Calu3 (cell line): ENCODE measurements at regions not wholly inside any gene's neighbourhood (a gene's known extent, or its start where the extent isn't known, plus 50 kb on each side); places are given as distances from the start of the nearest gene placed in this dataset.

ENCODE experiments used
- BruUV-seq: library from RNA; stranded (reverse); fragments of 400-500 nt; replicated peaks from 2 replicates; lab custom pipeline; 2021; lab: Mats Ljungman, UMichigan
- CTCF ChIA-PET: fragments of 300-600 bp; sonication (Branson Sonifier 250); formaldehyde crosslinking; loops from one replicate; lab custom pipeline; 2022; ENCODE audit warnings: antibody characterized with exemption; lab: Charles Lee
- DNase-seq: peaks from one replicate; pipeline ENCODE4 v3.0.0; 2022
- H3K27ac Mint-ChIP-seq: one replicate; pipeline ENCODE4 v1.8.0; 2022; ENCODE audit warnings: mixed read lengths; ENCODE audit not compliant: unreplicated experiment
- H3K27me3 Mint-ChIP-seq: one replicate; pipeline ENCODE4 v1.8.0; 2022; ENCODE audit warnings: mixed read lengths; ENCODE audit not compliant: unreplicated experiment
- H3K36me3 Mint-ChIP-seq: one replicate; pipeline ENCODE4 v1.8.0; 2022; ENCODE audit warnings: mild to moderate bottlenecking, moderate library complexity, mixed read lengths; ENCODE audit not compliant: insufficient read depth, unreplicated experiment
- H3K4me1 Mint-ChIP-seq: one replicate; pipeline ENCODE4 v1.8.0; 2022; ENCODE audit warnings: mild to moderate bottlenecking, low read depth, mixed read lengths; ENCODE audit not compliant: unreplicated experiment
- H3K4me3 Mint-ChIP-seq: one replicate; pipeline ENCODE4 v1.8.0; 2022; ENCODE audit warnings: mild to moderate bottlenecking, low read depth, moderate library complexity, mixed read lengths; ENCODE audit not compliant: unreplicated experiment
- H3K9me3 Mint-ChIP-seq: one replicate; pipeline ENCODE4 v1.8.0; 2022; ENCODE audit warnings: low read depth, mixed read lengths; ENCODE audit not compliant: unreplicated experiment
- intact Hi-C: fragments of 100-400 bp; cut with micrococcal nuclease; formaldehyde crosslinking; loops from one replicate; pipeline ENCODE4 v1.10.0; 2022; ENCODE audit not compliant: unreplicated experiment
- TF ChIP-seq, protein P1 (sequence below): fragments of 200-600 bp; IDR thresholded peaks from one replicate; pipeline ENCODE4 v1.8.0; 2022; ENCODE audit warnings: antibody characterized with exemption; ENCODE audit not compliant: unreplicated experiment

DNA sequence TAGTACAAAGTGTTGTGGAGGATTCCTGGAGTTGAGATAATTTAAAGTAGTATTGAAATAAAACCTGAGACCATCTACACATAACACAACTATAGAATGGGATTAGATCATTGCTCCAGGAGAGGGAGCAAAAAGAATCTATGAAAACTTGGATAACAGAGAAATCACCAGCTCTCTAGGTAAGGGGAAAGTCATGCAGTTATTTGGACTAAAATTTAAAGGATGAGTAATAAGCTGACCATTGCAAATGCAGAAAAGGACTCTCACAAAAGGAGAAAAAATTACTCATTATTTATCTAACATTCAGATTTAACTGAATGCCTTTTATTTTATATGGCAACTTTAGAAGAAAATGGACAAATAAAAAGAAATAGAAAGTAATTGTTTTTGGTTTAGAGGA is 1399.8 kb upstream of the ACVR2A start:
- CTCF ChIA-PET: no interaction called here
- intact Hi-C loops: no loop called here

GRCh38 chr2:146444085-146444484 is 1400.7 kb upstream of the ACVR2A start:
- CTCF ChIA-PET: no interaction called here
- H3K9me3 Mint-ChIP-seq: no peaks in the 10 kb centered on the region
- H3K27ac Mint-ChIP-seq: no peak overlapping the region
- no peak overlapping the region for H3K4me3 Mint-ChIP-seq
- BruUV-seq: no TSS peak
- H3K36me3 Mint-ChIP-seq: no peaks in the 10 kb centered on the region
- TF ChIP-seq, protein P1, sequence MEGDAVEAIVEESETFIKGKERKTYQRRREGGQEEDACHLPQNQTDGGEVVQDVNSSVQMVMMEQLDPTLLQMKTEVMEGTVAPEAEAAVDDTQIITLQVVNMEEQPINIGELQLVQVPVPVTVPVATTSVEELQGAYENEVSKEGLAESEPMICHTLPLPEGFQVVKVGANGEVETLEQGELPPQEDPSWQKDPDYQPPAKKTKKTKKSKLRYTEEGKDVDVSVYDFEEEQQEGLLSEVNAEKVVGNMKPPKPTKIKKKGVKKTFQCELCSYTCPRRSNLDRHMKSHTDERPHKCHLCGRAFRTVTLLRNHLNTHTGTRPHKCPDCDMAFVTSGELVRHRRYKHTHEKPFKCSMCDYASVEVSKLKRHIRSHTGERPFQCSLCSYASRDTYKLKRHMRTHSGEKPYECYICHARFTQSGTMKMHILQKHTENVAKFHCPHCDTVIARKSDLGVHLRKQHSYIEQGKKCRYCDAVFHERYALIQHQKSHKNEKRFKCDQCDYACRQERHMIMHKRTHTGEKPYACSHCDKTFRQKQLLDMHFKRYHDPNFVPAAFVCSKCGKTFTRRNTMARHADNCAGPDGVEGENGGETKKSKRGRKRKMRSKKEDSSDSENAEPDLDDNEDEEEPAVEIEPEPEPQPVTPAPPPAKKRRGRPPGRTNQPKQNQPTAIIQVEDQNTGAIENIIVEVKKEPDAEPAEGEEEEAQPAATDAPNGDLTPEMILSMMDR: no peak
- intact Hi-C loops: no loop called here
- no peaks in the 10 kb centered on the region for H3K4me1 Mint-ChIP-seq
- no peak for DNase-seq
- H3K27me3 Mint-ChIP-seq: no peaks in the 10 kb centered on the region

More for the DNA sequence above, 1399.8 kb upstream of the ACVR2A start:
- no peaks in the 10 kb centered on the region for H3K27me3 Mint-ChIP-seq
- no peak overlapping the region for H3K27ac Mint-ChIP-seq
- H3K4me3 Mint-ChIP-seq: no peak overlapping the region
- H3K9me3 Mint-ChIP-seq: no peaks in the 10 kb centered on the region
- TF ChIP-seq, protein P1: no peak
- no peaks in the 10 kb centered on the region for H3K36me3 Mint-ChIP-seq
- BruUV-seq: no TSS peak
- H3K4me1 Mint-ChIP-seq: no peaks in the 10 kb centered on the region
- DNase-seq: no peak

DNA sequence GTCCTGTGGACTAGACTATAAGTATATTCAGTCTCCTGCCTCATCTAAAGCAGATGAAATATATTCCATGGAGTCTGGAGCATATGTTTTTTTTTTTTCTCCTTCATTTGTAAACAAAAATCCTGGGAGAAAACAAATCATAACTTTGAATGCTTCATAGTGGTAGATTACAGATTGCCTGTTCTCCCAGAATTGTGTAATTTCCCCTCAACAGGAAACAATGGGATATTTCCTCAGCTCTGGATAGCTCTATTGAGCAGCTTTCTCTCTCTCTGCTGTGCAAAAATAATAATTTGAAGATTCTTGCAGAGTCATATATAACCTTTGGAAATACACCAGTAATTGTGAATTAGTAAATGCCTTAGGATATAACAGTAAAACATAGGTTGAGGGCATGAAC is 1406.6 kb upstream of the ACVR2A start:
- TF ChIP-seq, protein P1: no peak
- H3K4me1 Mint-ChIP-seq: no peaks in the 10 kb centered on the region
- no peak overlapping the region for H3K4me3 Mint-ChIP-seq
- intact Hi-C loops: no loop called here
- no peaks in the 10 kb centered on the region for H3K36me3 Mint-ChIP-seq
- BruUV-seq: no TSS peak
- no peaks in the 10 kb centered on the region for H3K27me3 Mint-ChIP-seq
- CTCF ChIA-PET: interaction anchor here (0.7 kb wide), 2 partner anchors 337 to 1602 kb away, joined by 3 to 5 read pairs; no protein-coding TSS in a partner anchor
- no peak overlapping the region for H3K27ac Mint-ChIP-seq
- no peaks in the 10 kb centered on the region for H3K9me3 Mint-ChIP-seq
- no peak for DNase-seq

DNA sequence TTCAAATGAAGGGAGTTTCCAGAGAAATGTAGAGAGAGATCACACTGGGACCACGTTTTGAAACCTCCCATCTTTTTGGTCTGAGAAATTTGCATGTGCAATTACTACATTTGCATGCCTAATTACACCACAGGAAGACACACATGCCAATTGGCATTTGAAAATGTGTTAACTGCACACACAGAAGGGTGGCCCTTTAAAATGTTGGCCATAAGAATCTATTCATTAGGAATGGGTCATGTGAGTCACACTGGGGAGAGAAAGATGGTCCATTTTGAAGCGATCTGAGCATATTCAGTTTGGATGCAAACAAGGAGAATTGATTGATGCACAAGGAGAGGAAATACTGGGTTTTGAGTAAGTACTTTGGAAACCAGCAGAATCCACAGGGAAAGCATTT is 1407.1 kb upstream of the ACVR2A start:
- no peaks in the 10 kb centered on the region for H3K36me3 Mint-ChIP-seq
- intact Hi-C loops: no loop called here
- no peaks in the 10 kb centered on the region for H3K9me3 Mint-ChIP-seq
- H3K4me1 Mint-ChIP-seq: no peaks in the 10 kb centered on the region
- no TSS peak for BruUV-seq
- no peaks in the 10 kb centered on the region for H3K27me3 Mint-ChIP-seq
- CTCF ChIA-PET: interaction anchor here (0.7 kb wide), 2 partner anchors 337 to 1602 kb away, joined by 3 to 5 read pairs; no protein-coding TSS in a partner anchor
- TF ChIP-seq, protein P1: no peak
- DNase-seq: no peak
- no peak overlapping the region for H3K27ac Mint-ChIP-seq
- no peak overlapping the region for H3K4me3 Mint-ChIP-seq
